ENCODE measurements at regions not wholly inside any gene's neighbourhood (a gene's known extent, or its start where the extent isn't known, plus 50 kb on each side); places are given as distances from the start of the nearest gene placed in this dataset.

DNA sequence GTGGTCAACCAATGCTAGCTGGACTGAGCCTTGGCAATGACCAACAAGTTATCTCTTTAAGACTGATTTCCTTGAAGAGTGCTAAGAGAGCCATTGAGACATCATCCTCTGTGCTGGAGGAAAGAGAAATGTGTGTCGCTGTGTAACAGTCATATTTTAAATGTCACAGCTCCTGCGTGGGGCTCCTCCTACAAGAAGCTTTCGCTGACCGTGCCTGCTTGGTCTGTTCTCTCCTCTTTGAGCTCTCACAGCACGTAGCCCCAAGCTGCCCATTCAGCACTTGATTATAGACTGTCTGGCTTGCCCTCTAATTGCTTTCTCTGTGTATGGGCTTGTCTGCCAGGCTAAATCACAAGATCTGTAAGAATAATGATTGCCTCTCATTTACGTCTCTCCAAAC is 221.3 kb downstream of the FOXD2 start:
- TF ChIP-seq TAF1 (IDR thresholded peaks at IDR 0.05; ENCODE audit: borderline replicate concordance, insufficient read depth, low read length) (no peak), SIN3A (IDR thresholded peaks at IDR 0.05; ENCODE audit: borderline replicate concordance, insufficient read depth, low read length) (no peak), FOXP2 (optimal IDR thresholded peaks at IDR 0.05; ENCODE audit: borderline replicate concordance, extremely low read depth, extremely low read length, insufficient read depth) (no peak), POLR2AphosphoS5 (IDR thresholded peaks at IDR 0.05; ENCODE audit: low read depth, low read length) (no peak)
- TF ChIP-seq, protein P1, sequence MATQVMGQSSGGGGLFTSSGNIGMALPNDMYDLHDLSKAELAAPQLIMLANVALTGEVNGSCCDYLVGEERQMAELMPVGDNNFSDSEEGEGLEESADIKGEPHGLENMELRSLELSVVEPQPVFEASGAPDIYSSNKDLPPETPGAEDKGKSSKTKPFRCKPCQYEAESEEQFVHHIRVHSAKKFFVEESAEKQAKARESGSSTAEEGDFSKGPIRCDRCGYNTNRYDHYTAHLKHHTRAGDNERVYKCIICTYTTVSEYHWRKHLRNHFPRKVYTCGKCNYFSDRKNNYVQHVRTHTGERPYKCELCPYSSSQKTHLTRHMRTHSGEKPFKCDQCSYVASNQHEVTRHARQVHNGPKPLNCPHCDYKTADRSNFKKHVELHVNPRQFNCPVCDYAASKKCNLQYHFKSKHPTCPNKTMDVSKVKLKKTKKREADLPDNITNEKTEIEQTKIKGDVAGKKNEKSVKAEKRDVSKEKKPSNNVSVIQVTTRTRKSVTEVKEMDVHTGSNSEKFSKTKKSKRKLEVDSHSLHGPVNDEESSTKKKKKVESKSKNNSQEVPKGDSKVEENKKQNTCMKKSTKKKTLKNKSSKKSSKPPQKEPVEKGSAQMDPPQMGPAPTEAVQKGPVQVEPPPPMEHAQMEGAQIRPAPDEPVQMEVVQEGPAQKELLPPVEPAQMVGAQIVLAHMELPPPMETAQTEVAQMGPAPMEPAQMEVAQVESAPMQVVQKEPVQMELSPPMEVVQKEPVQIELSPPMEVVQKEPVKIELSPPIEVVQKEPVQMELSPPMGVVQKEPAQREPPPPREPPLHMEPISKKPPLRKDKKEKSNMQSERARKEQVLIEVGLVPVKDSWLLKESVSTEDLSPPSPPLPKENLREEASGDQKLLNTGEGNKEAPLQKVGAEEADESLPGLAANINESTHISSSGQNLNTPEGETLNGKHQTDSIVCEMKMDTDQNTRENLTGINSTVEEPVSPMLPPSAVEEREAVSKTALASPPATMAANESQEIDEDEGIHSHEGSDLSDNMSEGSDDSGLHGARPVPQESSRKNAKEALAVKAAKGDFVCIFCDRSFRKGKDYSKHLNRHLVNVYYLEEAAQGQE (IDR thresholded peaks at IDR 0.05; ENCODE audit: insufficient read depth in 1 of 2, low read depth in 2 of 2, low read length in 2 of 2), result no peak

DNA sequence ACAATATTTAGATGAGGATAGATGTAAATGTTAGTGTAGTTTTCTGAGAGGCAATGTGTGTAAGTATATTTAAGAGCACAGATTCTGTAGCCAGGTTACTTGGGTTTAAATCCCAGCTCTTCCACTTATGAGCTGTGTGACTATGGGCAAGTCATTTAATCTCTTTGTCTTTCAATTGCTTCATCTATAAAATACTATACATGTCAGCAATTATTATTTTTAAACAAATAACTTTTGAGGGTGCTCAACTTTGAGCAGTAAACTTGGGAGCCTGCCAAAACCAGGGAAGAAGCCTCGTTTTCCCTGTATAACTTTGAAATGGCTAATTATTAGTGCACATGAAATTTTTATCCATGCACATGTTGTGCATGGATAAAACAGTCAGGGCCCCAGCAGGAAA is 222.8 kb downstream of the FOXD2 start:
- TF ChIP-seq POLR2AphosphoS5 (IDR thresholded peaks at IDR 0.05; ENCODE audit: low read depth, low read length) (no peak), TAF1 (IDR thresholded peaks at IDR 0.05; ENCODE audit: borderline replicate concordance, insufficient read depth, low read length) (no peak), SIN3A (IDR thresholded peaks at IDR 0.05; ENCODE audit: borderline replicate concordance, insufficient read depth, low read length) (no peak), FOXP2 (optimal IDR thresholded peaks at IDR 0.05; ENCODE audit: borderline replicate concordance, extremely low read depth, extremely low read length, insufficient read depth) (no peak)
- TF ChIP-seq, protein P1 (IDR thresholded peaks at IDR 0.05; ENCODE audit: insufficient read depth in 1 of 2, low read depth in 2 of 2, low read length in 2 of 2), result no peak

DNA sequence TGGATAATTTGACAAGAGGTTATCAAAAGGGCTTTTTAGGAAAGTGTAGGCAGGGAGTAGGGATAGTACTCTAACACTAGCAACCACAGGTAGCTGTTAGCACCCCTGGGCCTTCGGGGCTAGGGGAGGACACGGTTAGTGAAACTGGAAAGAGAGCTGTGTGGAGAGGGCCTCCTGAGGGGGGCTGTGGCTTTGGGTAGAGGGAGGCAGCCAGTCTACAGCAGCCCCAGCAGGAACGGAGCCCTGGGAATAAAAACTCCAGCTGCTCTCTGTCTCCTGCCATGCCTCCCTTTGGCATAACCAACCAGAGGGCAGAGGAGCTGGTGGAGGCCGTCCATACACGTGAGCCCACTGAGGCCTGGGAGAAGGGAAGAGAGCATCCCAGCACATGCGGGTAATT is 223.2 kb downstream of the FOXD2 start:
- TF ChIP-seq SIN3A (IDR thresholded peaks at IDR 0.05; ENCODE audit: borderline replicate concordance, insufficient read depth, low read length) (no peak), TAF1 (IDR thresholded peaks at IDR 0.05; ENCODE audit: borderline replicate concordance, insufficient read depth, low read length) (no peak), POLR2AphosphoS5 (IDR thresholded peaks at IDR 0.05; ENCODE audit: low read depth, low read length) (no peak), FOXP2 (optimal IDR thresholded peaks at IDR 0.05; ENCODE audit: borderline replicate concordance, extremely low read depth, extremely low read length, insufficient read depth) (no peak)
- TF ChIP-seq, protein P1 (IDR thresholded peaks at IDR 0.05; ENCODE audit: insufficient read depth in 1 of 2, low read depth in 2 of 2, low read length in 2 of 2), result no peak

DNA sequence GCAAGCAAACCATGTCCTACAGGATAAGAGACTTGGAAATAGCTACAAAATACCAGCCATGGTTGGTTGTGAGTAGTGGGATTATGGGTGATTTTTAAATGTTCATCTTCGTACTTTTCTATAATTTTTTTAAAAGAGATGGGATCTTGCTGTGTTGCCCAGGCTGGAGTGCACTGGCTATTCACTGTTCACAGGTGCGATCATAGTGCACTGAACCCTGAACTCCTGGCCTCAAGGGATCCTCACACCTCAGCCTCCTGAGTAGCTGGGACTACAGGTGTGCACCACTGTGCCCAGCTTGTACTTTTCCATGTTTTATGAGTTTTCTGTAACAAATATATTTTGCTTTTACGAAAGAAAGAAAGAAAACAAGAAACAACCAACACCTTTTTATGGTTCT is 224.2 kb downstream of the FOXD2 start:
- TF ChIP-seq TAF1 (IDR thresholded peaks at IDR 0.05; ENCODE audit: borderline replicate concordance, insufficient read depth, low read length), result no peak
- no peak for TF ChIP-seq POLR2AphosphoS5 (IDR thresholded peaks at IDR 0.05; ENCODE audit: low read depth, low read length)

DNA sequence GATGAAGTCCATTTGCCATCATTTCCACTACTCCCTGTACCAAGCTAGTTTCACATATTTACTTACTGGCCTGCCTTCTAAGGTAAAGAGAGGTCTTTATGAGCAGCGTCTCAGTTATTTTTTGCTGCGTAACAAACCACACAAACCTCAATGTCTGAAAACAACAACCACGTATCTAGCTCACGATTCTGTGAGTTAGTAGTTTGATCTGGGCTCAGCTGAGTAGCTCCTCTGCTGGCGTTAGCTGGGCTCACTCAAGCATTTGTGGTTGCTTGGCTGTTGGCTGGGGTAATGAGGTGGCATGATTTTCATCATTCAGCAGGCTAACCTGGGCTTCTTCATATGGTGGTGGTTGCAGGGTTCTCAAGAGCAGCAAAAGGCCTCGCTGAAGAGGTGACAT is 225.4 kb downstream of the FOXD2 start:
- TF ChIP-seq FOXP2 (optimal IDR thresholded peaks at IDR 0.05; ENCODE audit: borderline replicate concordance, extremely low read depth, extremely low read length, insufficient read depth), result no peak
- TF ChIP-seq, protein P1 (IDR thresholded peaks at IDR 0.05; ENCODE audit: insufficient read depth in 1 of 2, low read depth in 2 of 2, low read length in 2 of 2), result no peak
- TF ChIP-seq POLR2AphosphoS5 (IDR thresholded peaks at IDR 0.05; ENCODE audit: low read depth, low read length), result no peak
- TF ChIP-seq TAF1 (IDR thresholded peaks at IDR 0.05; ENCODE audit: borderline replicate concordance, insufficient read depth, low read length), result no peak
- TF ChIP-seq SIN3A (IDR thresholded peaks at IDR 0.05; ENCODE audit: borderline replicate concordance, insufficient read depth, low read length), result no peak
